Right hindlimb (tissue), 1 donor: ENCODE measurements at regions not wholly inside any gene's neighbourhood (a gene's known extent, or its start where the extent isn't known, plus 50 kb on each side); places are given as distances from the start of the nearest gene placed in this dataset.
A peak's percentile ranks its signal among the peaks of the same experiment; 100 is the strongest.
"Not testable (repeated sequence)": the region's sequence is repeated elsewhere in the genome, so short reads cannot be mapped to it uniquely, and the experiment has no call there.

Source experiments
- DNase-seq: peaks from one replicate; pipeline ENCODE4 v3.0.0-alpha.2; 2018

GRCh38 chr1:189637041-189637440, 840.6 kb downstream of the BRINP3 start:
- no peak for DNase-seq

- DNase-seq, result not testable (repeated sequence)
Measured at GRCh38 chr1:189644156-189644555, 833.5 kb downstream of the BRINP3 start.

- DNase-seq, result no peak
Measured at GRCh38 chr1:189644970-189645369, 832.7 kb downstream of the BRINP3 start.

GRCh38 chr1:189646066-189646465, 831.6 kb downstream of the BRINP3 start:
- no peak for DNase-seq

GRCh38 chr1:189654906-189655305, 822.8 kb downstream of the BRINP3 start:
- no peak for DNase-seq

- DNase-seq, result no peak
Measured at GRCh38 chr1:189656628-189657530, 820.8 kb downstream of the BRINP3 start.

- no peak for DNase-seq
Measured at GRCh38 chr1:189657715-189658114, 819.9 kb downstream of the BRINP3 start.

GRCh38 chr1:189658381-189658780, 819.3 kb downstream of the BRINP3 start:
- no peak for DNase-seq

- DNase-seq, result no peak
Measured at GRCh38 chr1:189659731-189660130, 817.9 kb downstream of the BRINP3 start.

GRCh38 chr1:189662190-189662589, 815.5 kb downstream of the BRINP3 start:
- no peak for DNase-seq

GRCh38 chr1:189669846-189670245, 807.8 kb downstream of the BRINP3 start:
- no peak for DNase-seq

- DNase-seq, result peak; percentile 25
Measured at GRCh38 chr1:189673217-189673616, 804.4 kb downstream of the BRINP3 start.

- DNase-seq, result no peak
Measured at GRCh38 chr1:189675712-189676244, 801.9 kb downstream of the BRINP3 start.

GRCh38 chr1:189678779-189679178, 798.9 kb downstream of the BRINP3 start:
- no peak for DNase-seq

GRCh38 chr1:189681252-189681919, 796.3 kb downstream of the BRINP3 start:
- DNase-seq, result no peak

- no peak for DNase-seq
Measured at GRCh38 chr1:189682591-189682990, 795.1 kb downstream of the BRINP3 start.

GRCh38 chr1:189686288-189686687, 791.4 kb downstream of the BRINP3 start:
- no peak for DNase-seq

- no peak for DNase-seq
Measured at GRCh38 chr1:189693140-189693539, 784.5 kb downstream of the BRINP3 start.

GRCh38 chr1:189696297-189696696, 781.4 kb downstream of the BRINP3 start:
- DNase-seq, result no peak

- DNase-seq, result no peak
Measured at GRCh38 chr1:189697113-189697512, 780.6 kb downstream of the BRINP3 start.

GRCh38 chr1:189701606-189702005, 776.1 kb downstream of the BRINP3 start:
- no peak for DNase-seq

- DNase-seq, result no peak
Measured at GRCh38 chr1:189706594-189706993, 771.1 kb downstream of the BRINP3 start.

GRCh38 chr1:189708674-189709073, 769.0 kb downstream of the BRINP3 start:
- no peak for DNase-seq
